ENCODE measurements at regions not wholly inside any gene's neighbourhood (a gene's known extent, or its start where the extent isn't known, plus 50 kb on each side); places are given as distances from the start of the nearest gene placed in this dataset.
"Not testable (repeated sequence)": the region's sequence is repeated elsewhere in the genome, so short reads cannot be mapped to it uniquely, and the experiment has no call there.

DNA sequence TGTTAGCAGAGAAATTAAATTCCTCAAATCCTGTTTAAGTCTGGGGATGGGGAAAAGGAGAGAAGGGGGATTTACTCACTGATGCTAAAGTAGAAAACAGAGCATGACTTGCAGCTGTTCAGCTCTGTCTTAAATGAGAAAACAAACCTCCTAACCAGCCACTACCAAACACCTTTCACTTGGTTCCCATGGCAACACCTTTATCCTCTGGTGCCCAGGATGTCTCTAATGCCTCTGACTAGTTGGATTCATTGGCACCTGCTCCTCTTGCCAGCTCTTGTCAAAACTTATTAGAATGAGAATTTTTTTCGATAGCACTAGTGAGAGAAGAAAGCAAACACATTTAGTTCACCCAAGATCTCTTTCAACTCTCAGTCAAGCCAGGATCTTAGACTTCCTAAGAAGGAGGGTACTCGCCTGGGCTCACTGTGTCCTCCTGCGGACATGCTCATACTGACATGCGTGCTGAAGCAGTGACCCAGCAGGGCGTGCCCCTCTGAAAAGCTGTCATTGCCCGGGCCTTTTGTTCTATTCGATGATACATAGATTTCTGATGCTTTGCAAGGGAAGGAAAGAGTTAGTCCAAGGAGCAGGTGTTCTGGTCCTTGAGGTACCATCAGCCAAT, 656.0 kb upstream of the CELF4 start:
- no peak for DNase-seq (ENCODE audit: low read depth)

DNA sequence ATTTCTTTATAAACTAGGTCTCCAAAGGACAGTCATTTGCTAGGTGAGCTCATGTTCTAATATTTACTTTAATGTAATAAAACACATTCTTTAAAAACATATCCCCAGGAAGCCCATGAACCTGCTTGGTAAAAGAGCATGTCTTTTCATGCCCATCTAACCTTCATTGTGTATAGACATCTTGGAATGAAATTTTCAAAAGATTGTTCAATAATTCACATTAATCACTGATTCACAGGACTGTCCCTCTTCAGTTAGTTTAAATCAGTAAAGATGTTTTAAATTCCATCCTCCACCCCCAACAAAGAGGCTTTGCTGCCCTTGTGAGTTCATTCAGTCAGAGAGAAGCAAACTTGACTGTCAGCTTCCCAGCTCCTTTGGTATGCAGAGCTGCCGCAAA, 633.4 kb upstream of the CELF4 start:
- DNase-seq (ENCODE audit: low read depth) = no peak

DNA sequence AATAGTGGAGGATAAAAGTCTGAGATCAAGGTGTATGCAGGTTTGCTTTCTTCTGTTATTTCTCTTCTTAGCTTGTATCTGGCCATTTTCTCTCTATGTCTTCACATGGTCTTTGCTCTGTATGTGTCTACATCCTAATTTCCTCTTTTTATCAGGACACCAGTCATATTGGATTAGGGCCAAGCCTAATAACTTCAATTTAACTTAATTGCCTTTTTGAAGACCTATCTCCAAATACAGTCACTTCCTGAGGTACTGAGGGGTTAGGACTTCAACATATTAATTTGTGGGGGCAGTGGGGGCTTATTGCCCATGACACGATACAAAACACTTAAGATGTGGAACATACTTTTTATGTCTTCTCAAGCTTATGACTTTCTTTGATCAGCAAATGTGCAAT, 632.9 kb upstream of the CELF4 start:
- DNase-seq (ENCODE audit: low read depth) = no peak

DNA sequence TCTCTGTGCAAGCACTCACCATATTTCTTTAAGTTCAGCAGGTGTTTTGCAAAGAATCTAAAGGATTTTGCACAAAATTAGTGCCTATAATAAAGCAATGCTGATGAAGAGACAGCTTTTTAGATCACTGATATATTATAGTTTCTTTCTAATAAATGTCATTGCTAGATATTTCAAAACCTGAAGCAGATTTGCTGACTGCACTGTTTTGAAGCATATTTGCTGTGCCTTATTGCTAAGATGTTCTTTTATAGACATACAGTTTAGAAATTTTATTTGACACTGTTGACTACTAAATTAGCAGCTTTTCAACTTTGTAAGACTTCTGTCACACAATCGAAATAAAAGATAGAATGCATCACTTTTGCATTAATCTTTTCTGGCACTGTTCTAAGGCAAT, 620.9 kb upstream of the CELF4 start:
- DNase-seq (ENCODE audit: low read depth) = no peak

DNA sequence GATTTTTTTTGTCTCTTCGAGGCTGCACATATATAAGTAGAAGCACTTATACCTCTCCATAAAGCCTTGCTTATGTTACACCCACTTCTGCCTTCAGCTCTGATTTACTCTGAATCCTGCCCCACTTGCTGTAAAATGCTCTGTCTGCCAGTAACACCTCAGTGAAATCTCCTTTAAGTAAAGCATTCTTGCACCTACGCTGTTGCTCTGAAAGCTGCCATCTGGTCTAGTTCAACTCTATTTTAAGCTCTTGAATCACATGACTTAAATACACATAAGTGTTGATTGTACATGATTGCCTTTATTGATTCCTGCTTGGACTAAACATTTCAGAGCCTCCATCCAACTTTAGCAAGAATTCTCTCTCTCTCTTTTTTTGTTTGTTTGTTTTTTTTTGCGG, 609.0 kb upstream of the CELF4 start:
- no peak for DNase-seq (ENCODE audit: low read depth)

DNA sequence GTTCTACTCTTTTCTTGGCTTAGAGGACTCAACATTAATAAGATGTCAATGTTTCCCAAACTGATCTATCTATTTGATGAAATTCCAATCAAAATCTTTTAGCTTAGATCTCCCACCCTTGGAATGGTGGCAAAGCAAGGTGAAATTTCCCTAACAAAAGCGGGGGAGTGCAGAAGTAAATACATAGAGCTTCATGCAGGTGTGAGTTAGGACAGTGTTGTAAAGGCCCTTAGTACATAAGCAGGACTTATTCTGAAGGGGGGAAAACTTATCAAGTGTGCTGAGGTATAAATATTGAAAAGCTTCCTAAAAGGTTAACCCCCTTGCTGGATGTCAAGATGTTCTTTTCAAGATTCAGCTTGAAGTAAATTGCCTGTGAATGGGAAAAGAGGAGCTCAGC, 608.6 kb upstream of the CELF4 start:
- no peak for DNase-seq (ENCODE audit: low read depth)

DNA sequence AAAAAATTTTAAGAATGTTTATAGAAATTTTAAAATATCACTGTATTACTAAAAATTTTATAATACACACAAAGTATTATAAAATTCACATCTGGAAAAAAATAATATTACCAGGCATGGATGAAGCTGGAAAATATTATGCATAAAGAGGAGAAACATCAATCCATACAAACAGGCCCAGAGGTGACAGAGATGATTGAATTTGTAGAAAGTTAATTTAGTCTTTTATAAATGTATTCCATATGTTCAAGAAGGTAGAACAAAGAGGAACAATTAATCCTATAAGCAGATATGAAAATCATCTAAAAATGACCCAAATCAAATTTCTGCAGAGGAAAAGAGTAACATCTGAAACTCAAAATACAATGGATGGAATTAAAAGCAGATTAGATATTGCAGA, 605.2 kb upstream of the CELF4 start:
- no peak for DNase-seq (ENCODE audit: low read depth)

DNA sequence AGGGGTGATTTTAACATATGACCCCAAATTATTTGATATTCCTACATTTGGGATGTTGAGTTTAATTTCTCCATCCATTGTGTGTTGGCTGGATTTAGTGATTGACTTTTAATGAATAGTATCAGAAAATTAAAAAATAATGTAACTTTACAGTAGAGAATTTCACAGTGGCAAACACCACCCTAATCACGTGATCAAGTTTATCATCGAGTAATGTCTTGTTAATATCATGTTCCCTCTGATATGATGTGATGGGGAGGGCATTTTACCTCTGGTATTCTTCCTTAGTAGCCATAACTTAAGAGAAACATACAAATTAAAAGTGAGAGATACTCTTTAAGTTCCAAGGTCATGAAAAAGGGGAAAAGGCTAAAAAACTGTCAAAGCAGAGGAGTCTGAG, 602.0 kb upstream of the CELF4 start:
- no peak for DNase-seq (ENCODE audit: low read depth)

DNA sequence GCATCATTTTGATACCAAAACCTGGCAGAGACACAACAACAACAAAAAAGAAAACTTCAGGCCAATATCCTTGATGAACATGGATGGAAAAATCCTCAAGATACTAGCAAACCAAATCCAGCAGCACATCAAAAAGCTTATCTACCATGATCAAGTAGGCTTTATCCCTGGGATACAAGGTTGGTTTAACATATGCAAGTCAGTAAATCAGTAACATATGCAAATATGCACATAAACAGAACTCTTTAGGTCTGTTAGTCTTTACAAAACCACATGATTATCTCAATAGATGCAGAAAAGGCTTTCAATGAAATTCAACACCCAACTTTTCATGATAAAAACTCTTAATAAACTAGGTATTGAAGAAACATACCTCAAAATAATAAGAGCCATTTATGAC, 587.5 kb upstream of the CELF4 start:
- DNase-seq (ENCODE audit: low read depth) = not testable (repeated sequence)

DNA sequence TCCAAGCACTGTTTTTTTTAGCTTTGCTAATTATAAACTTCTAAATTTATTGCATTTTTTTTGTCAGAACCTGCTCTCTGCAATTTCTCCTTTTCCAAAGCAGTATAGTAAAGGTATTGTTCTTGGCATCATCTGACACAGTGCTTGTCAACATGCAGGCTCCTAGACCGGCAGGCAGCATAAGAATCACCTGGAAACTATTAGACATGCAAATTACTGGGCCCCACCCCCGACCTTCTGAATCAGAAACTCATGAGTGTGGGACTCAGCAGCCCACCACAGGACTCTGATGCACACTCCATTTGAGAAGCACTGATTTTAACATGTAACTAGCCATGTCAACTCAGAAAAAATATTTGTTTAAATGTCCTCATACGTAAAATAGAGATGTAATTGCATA, 551.1 kb upstream of the CELF4 start:
- DNase-seq (ENCODE audit: low read depth) = no peak

DNA sequence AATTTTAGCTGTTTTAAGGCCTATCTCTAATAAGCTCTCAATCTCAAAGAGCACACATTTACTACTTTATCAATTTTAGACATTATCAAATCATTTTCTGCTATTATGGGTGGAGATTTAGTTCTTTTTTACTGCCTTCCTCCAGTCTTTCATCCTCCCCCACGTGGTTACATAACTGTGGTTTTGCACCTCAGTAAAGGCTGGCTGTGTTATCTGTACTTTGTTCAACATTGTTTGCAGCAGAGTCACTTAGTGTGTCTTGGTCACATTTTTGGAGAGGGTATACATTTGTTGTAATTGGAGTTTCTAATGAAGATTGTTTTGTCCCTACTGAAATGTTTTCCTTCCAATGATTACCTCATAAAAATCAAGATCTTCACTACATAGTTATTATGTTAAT, 549.6 kb upstream of the CELF4 start:
- peak; percentile 57 for DNase-seq (ENCODE audit: low read depth)

DNA sequence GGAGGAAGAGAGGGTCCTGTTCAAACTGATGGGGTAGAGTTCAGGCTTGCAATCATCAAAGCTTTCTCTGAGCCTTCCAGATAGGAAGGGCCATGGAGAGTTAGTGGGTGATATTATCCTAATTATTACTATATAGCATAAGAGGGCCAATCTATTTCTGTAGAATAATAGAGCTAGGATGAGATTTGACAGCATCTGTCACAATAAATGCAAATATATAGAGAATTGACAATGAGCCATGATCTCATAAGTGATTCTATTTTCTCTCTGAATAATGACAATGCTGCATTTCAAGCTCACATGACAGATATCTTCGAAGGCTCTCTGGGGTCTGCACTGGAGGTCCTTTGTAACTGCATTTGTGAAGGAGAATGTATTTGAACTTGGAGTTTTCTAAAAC, 521.9 kb upstream of the CELF4 start:
- no peak for DNase-seq (ENCODE audit: low read depth)

DNA sequence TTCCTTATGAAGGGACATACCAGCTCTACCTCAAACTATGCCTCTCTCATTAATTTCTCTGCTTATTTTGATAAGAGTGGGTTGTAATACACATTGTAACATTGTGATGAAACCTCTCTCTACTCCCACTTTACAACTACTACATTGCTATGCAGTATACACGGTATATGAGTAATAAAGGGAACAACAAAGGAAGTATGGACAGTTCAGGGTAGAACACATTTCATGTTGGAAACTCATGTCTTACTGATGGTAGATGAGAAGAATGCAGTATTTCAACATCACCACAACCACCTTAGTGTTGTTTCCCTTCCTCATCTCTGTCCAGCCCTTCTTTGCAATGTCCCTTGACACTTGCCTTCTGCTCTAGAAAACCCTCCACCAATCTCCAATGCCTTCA, 515.9 kb upstream of the CELF4 start:
- no peak for DNase-seq (ENCODE audit: low read depth)

DNA sequence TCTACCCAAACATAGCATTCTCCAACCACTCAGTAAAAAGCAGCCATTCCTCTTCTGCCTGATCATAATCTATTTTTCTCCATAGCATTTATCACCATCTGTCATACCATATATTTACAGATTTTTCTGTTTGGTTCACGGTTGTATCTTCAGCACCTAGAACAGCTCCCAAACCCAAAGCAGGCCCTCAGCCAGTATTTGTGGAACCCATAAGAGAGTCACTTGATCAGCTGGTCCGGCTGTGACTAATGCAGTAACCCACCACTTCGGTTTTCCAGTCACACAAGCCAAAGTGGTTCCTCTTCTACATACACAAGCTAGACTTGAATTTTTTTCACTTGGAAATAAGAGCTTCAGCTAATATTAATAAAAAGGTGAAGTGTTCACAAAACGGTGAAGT, 511.6 kb upstream of the CELF4 start:
- DNase-seq (ENCODE audit: low read depth) = peak; percentile 23

DNA sequence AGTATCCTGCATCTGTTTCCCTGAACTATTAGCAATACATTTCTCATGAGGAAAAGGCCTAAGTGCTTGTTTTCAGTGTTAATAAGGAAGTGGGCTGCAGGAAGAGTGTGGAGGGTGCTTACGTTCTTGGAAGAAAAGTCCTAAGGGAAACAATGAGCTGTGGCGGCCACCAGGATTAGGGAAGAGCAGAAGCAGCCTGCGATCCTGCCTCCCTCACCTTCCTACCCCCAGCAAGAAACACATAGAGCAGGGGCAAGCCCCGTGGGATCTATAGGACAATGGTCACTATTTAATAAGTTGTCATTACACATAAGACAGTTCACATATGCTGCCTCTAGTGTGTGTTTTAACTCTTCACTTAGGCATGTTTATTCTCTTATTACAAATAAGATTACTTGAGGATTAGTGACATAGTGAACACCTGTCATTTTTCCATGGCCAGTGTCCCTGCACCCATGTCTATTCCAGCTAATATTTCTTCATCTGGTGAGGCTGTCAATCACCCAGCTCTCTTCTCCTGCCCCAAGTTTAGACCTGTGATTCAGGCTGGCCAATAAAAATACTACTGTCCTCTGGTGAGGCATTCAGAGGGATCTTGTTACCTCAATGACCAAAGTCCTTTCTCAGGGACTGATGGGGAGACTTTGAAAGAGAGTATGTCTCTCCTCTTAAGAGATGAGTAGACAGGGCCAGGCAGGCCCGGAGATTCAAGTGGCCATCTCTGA, 510.9 kb upstream of the CELF4 start:
- no peak for DNase-seq (ENCODE audit: low read depth)

DNA sequence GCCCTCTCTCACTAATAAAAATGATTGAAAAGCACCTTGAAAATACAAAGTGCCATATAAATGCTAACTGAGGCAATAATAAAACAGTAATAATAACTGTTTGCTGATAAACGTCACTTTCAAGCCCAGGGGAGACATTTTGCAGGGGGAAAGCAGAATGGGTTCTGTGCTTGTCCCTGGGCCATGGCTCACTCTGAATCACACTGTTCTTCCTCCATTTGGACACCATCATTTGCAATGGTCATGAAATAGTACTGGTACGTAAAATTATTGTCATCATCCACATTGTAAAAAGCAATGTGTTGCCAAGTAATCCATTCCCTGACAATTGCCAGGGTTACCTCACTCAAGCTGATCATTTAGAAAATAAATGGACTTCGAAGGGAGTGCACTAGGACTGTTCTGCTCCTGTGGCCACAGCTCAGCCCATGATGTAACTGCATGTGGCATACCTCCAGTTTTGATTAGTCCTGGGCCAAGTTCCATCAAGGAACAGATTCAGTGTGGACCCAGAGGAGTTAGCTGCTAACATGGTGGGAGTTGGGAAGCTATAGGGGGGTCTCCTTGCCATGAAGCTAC, 508.8 kb upstream of the CELF4 start:
- no peak for DNase-seq (ENCODE audit: low read depth)

DNA sequence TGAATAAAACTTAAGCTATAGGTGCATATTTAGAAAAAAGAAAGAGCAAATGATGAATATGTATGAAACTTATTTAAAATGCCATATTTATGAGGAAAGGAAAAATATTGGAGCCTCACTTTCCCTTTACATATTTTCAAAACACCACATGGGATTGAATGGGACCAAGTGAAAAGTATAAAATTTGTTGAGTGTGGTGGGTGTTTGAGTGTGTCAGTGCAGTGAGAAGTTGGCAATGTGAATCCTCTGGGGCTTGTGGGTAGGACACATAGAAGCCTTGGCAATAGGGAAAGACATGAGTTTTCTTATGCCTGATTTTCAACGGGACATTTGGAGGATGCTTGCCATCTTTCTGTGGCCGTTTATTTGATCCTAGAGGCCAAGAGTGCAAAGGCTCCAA, 502.2 kb upstream of the CELF4 start:
- DNase-seq (ENCODE audit: low read depth) = no peak

DNA sequence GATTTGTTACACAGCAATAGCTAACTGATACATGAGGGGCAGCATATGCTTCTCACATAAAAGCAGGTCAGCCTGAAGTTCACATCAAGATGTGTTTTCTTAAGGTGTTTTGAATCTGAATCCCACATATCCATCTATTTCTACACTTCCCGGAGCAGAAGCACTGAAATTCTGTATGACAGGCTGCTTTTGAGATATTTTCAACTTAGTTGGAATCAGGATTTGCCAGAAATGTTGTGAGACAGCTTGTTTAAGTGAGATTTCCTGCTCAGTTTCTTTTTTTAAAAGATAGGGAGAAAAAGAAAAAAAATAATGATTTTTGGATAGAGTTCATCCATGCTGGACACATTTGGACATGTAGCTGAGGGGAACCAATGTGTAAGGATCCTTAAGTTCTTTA, 501.5 kb upstream of the CELF4 start:
- no peak for DNase-seq (ENCODE audit: low read depth)

DNA sequence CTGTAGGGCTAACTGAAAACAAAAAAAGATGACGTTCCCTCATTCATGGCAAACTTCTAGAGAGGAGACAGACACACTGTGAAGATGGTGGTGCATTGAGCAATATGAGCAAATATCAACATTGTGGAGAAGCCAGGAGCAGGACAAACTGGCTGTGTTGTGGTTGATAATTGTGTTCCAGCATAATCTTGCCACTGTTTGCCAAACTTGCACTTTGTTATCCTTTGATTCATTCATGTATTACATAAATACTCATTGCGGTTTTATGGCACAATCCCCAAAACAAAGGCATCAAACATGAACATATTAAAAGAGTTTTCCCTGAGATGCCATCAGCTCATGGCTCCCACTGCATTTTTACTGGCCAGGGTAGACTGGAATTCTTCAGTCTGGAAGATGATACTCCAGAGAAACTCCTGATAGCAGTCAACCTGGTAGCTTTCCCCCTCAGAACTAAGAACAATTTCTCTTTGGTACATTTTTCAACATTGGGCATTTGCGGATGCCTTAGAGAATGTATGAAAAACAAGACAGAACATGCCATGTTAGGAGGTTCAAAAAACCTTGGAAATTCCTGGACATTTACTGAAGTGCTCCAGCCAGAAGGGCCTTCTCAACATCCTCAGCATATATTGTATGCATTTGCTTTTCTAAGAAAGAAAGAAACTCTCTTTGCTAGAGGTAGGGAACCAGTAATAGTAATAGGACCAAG, 487.4 kb upstream of the CELF4 start:
- no peak for DNase-seq (ENCODE audit: low read depth)

DNA sequence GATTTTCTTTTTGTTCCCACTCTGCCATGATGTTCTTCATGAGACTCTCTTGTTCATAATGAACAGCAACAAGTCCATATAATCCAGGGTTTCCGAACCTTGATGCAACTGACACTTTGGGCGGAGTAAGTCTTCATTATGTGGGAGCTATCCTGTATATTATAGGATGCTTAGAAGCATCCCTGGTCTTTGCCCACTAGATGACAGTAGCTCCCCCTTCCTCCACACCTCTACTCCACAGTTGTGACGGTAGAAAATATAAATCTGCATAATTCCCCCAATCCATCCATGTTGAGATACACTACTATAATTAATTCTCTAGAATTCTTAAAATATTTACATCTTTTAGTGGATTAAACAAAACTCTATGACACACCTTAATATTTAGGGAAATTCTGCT, 482.2 kb upstream of the CELF4 start:
- no peak for DNase-seq (ENCODE audit: low read depth)

DNA sequence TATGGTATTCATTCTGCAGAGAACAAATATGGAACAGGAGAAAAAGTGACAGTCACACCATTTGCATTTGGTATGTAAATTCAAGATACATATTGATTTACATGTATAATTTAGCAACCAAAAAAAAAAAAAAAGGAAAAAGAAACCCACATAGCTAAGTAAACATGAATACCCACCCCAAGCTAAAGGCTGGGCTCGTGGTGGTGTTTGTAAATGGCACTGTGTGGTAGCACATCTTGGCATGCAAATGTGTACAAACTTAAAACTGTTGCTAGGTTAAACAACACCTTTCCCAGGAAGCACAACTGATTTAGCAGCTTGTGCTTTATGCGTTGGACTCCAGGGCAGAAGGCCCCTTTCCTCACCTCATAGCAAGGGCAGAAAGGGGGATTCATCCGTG, 481.1 kb upstream of the CELF4 start:
- no peak for DNase-seq (ENCODE audit: low read depth)

DNA sequence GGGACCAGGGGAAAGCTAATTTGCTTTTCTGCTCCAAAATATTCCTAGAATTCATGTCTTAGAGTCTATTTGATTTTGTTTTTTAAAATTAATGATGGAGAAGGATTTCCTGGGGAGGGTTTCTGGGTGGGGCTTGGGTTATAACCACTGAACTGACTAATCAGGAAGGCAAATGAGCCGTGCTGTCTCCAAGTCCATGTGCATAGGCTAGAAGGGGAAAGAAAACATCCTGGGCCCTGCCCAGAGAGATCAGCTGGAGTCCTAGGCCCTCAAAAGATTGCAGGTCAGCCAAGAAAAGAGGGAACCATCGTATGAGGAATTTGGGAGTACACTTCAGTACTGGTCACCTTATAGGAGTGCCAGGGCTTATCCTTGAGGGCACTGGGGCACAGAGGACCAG, 480.2 kb upstream of the CELF4 start:
- no peak for DNase-seq (ENCODE audit: low read depth)
